ENCODE measurements at regions not wholly inside any gene's neighbourhood (a gene's known extent, or its start where the extent isn't known, plus 50 kb on each side); places are given as distances from the start of the nearest gene placed in this dataset.

GRCh38 chr4:170581969-170582368 lies 492.2 kb upstream of the AADAT start:
- 100% methylated on average over 2 of the region's 5 CpGs for WGBS (ENCODE audit: insufficient coverage)
- no peaks in the 10 kb centered on the region for H3K9me3 ChIP-seq
- no peaks in the 10 kb centered on the region for H3K27me3 Mint-ChIP-seq
- H3K36me3 ChIP-seq (ENCODE audit: control insufficient read depth in 2 of 2, extremely low read depth in 1 of 2, insufficient read depth in 1 of 2, low read length in 1 of 2), result no peaks in the 10 kb centered on the region
- no peaks in the 10 kb centered on the region for H3K4me1 ChIP-seq (ENCODE audit: control insufficient read depth in 1 of 2, extremely low read depth in 1 of 2, insufficient read depth in 2 of 2, low read length in 2 of 2)
- H3K9me3 Mint-ChIP-seq, result peaks cover 14 to 25% (median 23%) of the 10 kb centered on the region in 3 donors
- ChIA-PET CTCF (no interaction called here), POLR2A (no interaction called here)
- H3K27ac Mint-ChIP-seq, result no peak overlapping the region
- no peak for ATAC-seq (replicated peaks in 1 of 4)
- H3K4me3 ChIP-seq (ENCODE audit: control insufficient read depth in 1 of 2, extremely low read depth in 1 of 2, low read length in 1 of 2), result no peak overlapping the region
- no peaks in the 10 kb centered on the region for H3K36me3 Mint-ChIP-seq
- DNase-seq, result no peak
- no peak overlapping the region for H3K27ac ChIP-seq (ENCODE audit: low read length)
- H3K27me3 ChIP-seq (replicated peaks in 1 of 2; ENCODE audit: control insufficient read depth in 2 of 2, extremely low read depth in 1 of 2, insufficient read depth in 2 of 2, low read length in 1 of 2), result no peaks in the 10 kb centered on the region
- no peaks in the 10 kb centered on the region for H3K4me1 Mint-ChIP-seq
- no peak overlapping the region for H3K4me3 Mint-ChIP-seq

- Histone ChIP-seq H3K4me1 (ENCODE audit: control insufficient read depth in 1 of 2, extremely low read depth in 1 of 2, insufficient read depth in 2 of 2, low read length in 2 of 2) (no peaks in the 10 kb centered on the region), H3K27me3 (replicated peaks in 1 of 2; ENCODE audit: control insufficient read depth in 2 of 2, extremely low read depth in 1 of 2, insufficient read depth in 2 of 2, low read length in 1 of 2) (no peaks in the 10 kb centered on the region), H3K27ac (ENCODE audit: low read length) (no peak overlapping the region), H3K9me3 (no peaks in the 10 kb centered on the region), H3K36me3 (ENCODE audit: control insufficient read depth in 2 of 2, extremely low read depth in 1 of 2, insufficient read depth in 1 of 2, low read length in 1 of 2) (no peaks in the 10 kb centered on the region), H3K4me3 (ENCODE audit: control insufficient read depth in 1 of 2, extremely low read depth in 1 of 2, low read length in 1 of 2) (no peak overlapping the region)
- ATAC-seq (replicated peaks in 1 of 4), result no peak
- DNase-seq, result no peak
- WGBS (ENCODE audit: insufficient coverage), result 78% methylated on average over 4 of the region's 7 CpGs
- no peaks in the 10 kb centered on the region for H3K36me3 Mint-ChIP-seq
- ChIA-PET POLR2A (no interaction called here), CTCF (no interaction called here)
- no peaks in the 10 kb centered on the region for H3K4me1 Mint-ChIP-seq
- H3K27me3 Mint-ChIP-seq, result no peaks in the 10 kb centered on the region
- no peak overlapping the region for H3K27ac Mint-ChIP-seq
- no peak overlapping the region for H3K4me3 Mint-ChIP-seq
- peaks cover 14 to 25% (median 23%) of the 10 kb centered on the region in 3 donors for H3K9me3 Mint-ChIP-seq
These were observed 491.6 kb upstream of the AADAT start for GRCh38 chr4:170581322-170581721.

- Histone ChIP-seq H3K36me3 (ENCODE audit: control insufficient read depth in 2 of 2, extremely low read depth in 1 of 2, insufficient read depth in 1 of 2, low read length in 1 of 2) (no peaks in the 10 kb centered on the region), H3K9me3 (no peaks in the 10 kb centered on the region), H3K27me3 (replicated peaks in 1 of 2; ENCODE audit: control insufficient read depth in 2 of 2, extremely low read depth in 1 of 2, insufficient read depth in 2 of 2, low read length in 1 of 2) (no peaks in the 10 kb centered on the region), H3K4me3 (ENCODE audit: control insufficient read depth in 1 of 2, extremely low read depth in 1 of 2, low read length in 1 of 2) (no peak overlapping the region), H3K4me1 (ENCODE audit: control insufficient read depth in 1 of 2, extremely low read depth in 1 of 2, insufficient read depth in 2 of 2, low read length in 2 of 2) (no peaks in the 10 kb centered on the region), H3K27ac (ENCODE audit: low read length) (no peak overlapping the region)
- no peaks in the 10 kb centered on the region for H3K27me3 Mint-ChIP-seq
- CTCF ChIA-PET, result no interaction called here
- ATAC-seq (replicated peaks in 1 of 4) (no peak), DNase-seq (no peak)
- peaks cover 17 to 25% (median 23%) of the 10 kb centered on the region in 3 donors for H3K9me3 Mint-ChIP-seq
- no peaks in the 10 kb centered on the region for H3K36me3 Mint-ChIP-seq
- H3K4me1 Mint-ChIP-seq, result no peaks in the 10 kb centered on the region
- H3K27ac Mint-ChIP-seq, result no peak overlapping the region
- H3K4me3 Mint-ChIP-seq, result no peak overlapping the region
- POLR2A ChIA-PET, result no interaction called here
- WGBS (ENCODE audit: insufficient coverage), result no CpG with 5 or more reads among the region's 2 CpGs
These were observed 490.9 kb upstream of the AADAT start for GRCh38 chr4:170580651-170581050.

DNA sequence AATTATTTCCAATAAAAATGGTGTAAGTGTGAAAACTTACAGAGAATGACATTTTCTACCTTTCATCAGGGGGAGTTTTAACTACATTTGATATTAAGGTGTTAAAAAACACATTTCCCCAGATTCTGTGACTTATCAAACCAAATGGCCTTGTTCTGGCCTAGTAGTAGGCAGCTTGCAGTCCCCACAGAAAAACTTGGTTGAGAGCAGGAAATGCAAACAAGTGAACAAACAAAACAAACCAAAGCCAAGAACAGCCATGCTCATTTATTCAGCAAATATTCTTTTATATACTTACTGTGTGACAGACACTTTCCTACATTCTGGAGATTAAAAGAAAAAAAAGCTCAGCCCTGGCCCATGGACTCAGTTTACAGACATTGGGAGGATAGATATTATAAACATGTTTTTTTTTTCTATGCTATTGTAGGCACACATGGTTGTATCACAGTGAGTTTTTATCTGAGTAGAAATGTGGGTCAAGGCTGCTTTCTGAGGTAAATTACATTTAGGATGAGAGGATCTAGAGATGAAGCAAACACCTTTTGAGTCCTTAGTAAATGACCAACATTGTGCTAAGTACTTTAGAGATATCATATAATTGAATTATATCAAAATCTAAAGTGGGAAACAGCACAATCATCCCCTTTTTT lies 449.2 kb upstream of the AADAT start:
- Mint-ChIP-seq H3K9me3 (peaks cover 6 to 20% (median 18%) of the 10 kb centered on the region in 3 donors), H3K4me3 (no peak overlapping the region), H3K27me3 (no peaks in the 10 kb centered on the region), H3K27ac (no peak overlapping the region), H3K4me1 (no peaks in the 10 kb centered on the region), H3K36me3 (no peaks in the 10 kb centered on the region)
- no peaks in the 10 kb centered on the region for H3K9me3 ChIP-seq
- DNase-seq, result no peak
- no peaks in the 10 kb centered on the region for H3K4me1 ChIP-seq (ENCODE audit: control insufficient read depth in 1 of 2, extremely low read depth in 1 of 2, insufficient read depth in 2 of 2, low read length in 2 of 2)
- no peak overlapping the region for H3K4me3 ChIP-seq (ENCODE audit: control insufficient read depth in 1 of 2, extremely low read depth in 1 of 2, low read length in 1 of 2)
- H3K36me3 ChIP-seq (ENCODE audit: control insufficient read depth in 2 of 2, extremely low read depth in 1 of 2, insufficient read depth in 1 of 2, low read length in 1 of 2), result no peaks in the 10 kb centered on the region
- H3K27me3 ChIP-seq (replicated peaks in 1 of 2; ENCODE audit: control insufficient read depth in 2 of 2, extremely low read depth in 1 of 2, insufficient read depth in 2 of 2, low read length in 1 of 2), result no peaks in the 10 kb centered on the region
- ChIA-PET CTCF (no interaction called here), POLR2A (no interaction called here)
- no peak overlapping the region for H3K27ac ChIP-seq (ENCODE audit: low read length)
- ATAC-seq (replicated peaks in 1 of 4), result no peak

DNA sequence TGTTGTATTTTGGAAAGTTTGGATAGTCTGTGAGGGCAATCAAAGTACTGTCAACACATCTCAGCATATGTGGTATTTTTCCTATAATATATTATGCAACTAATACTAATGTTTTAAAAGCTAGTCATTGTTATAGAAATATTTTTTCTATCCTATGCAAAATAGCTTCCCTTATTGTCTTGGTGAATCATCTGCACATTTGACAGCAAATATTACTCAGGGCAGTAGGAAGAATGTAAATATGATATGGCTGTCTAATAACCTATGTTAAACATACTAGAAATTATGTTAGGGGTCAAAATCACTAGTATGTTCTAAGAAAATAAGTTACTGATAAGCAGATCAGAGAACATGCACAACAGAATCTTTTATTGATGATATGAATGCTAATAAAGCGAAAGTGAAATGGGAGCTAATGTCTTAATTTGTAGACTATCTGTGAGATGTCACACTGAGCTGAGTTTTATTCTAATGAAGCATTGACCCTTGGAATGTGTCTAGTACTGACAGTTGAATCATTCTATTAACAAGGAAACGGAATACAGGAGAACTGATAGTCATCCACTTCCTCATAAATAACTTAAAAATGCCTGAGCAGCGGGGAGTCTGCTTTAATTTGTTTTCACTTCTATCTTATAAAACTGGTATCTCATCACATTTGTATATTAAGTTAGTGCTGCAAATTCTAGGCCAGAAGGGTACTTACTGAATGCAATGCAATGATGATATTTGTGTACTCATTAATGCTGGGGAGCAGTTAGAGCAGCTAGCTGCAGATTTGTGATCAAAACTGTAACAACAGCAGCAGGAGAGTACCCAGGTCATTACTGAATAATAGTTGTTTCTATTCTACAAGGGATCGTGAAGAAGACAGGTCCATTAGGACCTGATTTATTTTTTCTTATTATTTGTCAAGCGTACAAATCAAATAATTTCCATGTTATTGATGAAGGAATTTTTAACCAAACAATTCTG lies 440.3 kb upstream of the AADAT start:
- ChIA-PET CTCF (no interaction called here), POLR2A (no interaction called here)
- no peaks in the 10 kb centered on the region for H3K4me1 Mint-ChIP-seq
- no peak overlapping the region for H3K4me3 ChIP-seq (ENCODE audit: control insufficient read depth in 1 of 2, extremely low read depth in 1 of 2, low read length in 1 of 2)
- 86% methylated on average over 1 of the region's 5 CpGs for WGBS (ENCODE audit: insufficient coverage)
- peaks cover 1 to 9% (median 7%) of the 10 kb centered on the region in 3 donors for H3K9me3 Mint-ChIP-seq
- no peaks in the 10 kb centered on the region for H3K4me1 ChIP-seq (ENCODE audit: control insufficient read depth in 1 of 2, extremely low read depth in 1 of 2, insufficient read depth in 2 of 2, low read length in 2 of 2)
- ATAC-seq (replicated peaks in 1 of 4) (no peak), DNase-seq (no peak)
- no peak overlapping the region for H3K4me3 Mint-ChIP-seq
- no peaks in the 10 kb centered on the region for H3K36me3 Mint-ChIP-seq
- no peaks in the 10 kb centered on the region for H3K27me3 ChIP-seq (replicated peaks in 1 of 2; ENCODE audit: control insufficient read depth in 2 of 2, extremely low read depth in 1 of 2, insufficient read depth in 2 of 2, low read length in 1 of 2)
- H3K36me3 ChIP-seq (ENCODE audit: control insufficient read depth in 2 of 2, extremely low read depth in 1 of 2, insufficient read depth in 1 of 2, low read length in 1 of 2), result no peaks in the 10 kb centered on the region
- no peaks in the 10 kb centered on the region for H3K27me3 Mint-ChIP-seq
- H3K27ac ChIP-seq (ENCODE audit: low read length), result no peak overlapping the region
- H3K27ac Mint-ChIP-seq, result no peak overlapping the region
- no peaks in the 10 kb centered on the region for H3K9me3 ChIP-seq

GRCh38 chr4:170526471-170526870 lies 436.7 kb upstream of the AADAT start:
- ATAC-seq (replicated peaks in 1 of 4) (no peak), DNase-seq (no peak)
- Histone ChIP-seq H3K4me3 (ENCODE audit: control insufficient read depth in 1 of 2, extremely low read depth in 1 of 2, low read length in 1 of 2) (no peak overlapping the region), H3K36me3 (ENCODE audit: control insufficient read depth in 2 of 2, extremely low read depth in 1 of 2, insufficient read depth in 1 of 2, low read length in 1 of 2) (no peaks in the 10 kb centered on the region), H3K27me3 (replicated peaks in 1 of 2; ENCODE audit: control insufficient read depth in 2 of 2, extremely low read depth in 1 of 2, insufficient read depth in 2 of 2, low read length in 1 of 2) (no peaks in the 10 kb centered on the region), H3K4me1 (ENCODE audit: control insufficient read depth in 1 of 2, extremely low read depth in 1 of 2, insufficient read depth in 2 of 2, low read length in 2 of 2) (no peaks in the 10 kb centered on the region), H3K27ac (ENCODE audit: low read length) (no peak overlapping the region), H3K9me3 (no peaks in the 10 kb centered on the region)
- ChIA-PET POLR2A (no interaction called here), CTCF (no interaction called here)
- Mint-ChIP-seq H3K4me1 (no peaks in the 10 kb centered on the region), H3K4me3 (no peak overlapping the region), H3K27me3 (no peaks in the 10 kb centered on the region), H3K9me3 (peaks cover 0 to 9% (median 2%) of the 10 kb centered on the region in 3 donors), H3K27ac (no peak overlapping the region), H3K36me3 (no peaks in the 10 kb centered on the region)
- WGBS (ENCODE audit: insufficient coverage), result no CpG with 5 or more reads among the region's 1 CpG

Data from T-cell (primary cell).